ENCODE measurements at regions not wholly inside any gene's neighbourhood (a gene's known extent, or its start where the extent isn't known, plus 50 kb on each side); places are given as distances from the start of the nearest gene placed in this dataset.
A peak's percentile ranks its signal among the peaks of the same experiment; 100 is the strongest.
"Not testable (repeated sequence)": the region's sequence is repeated elsewhere in the genome, so short reads cannot be mapped to it uniquely, and the experiment has no call there.

DNA sequence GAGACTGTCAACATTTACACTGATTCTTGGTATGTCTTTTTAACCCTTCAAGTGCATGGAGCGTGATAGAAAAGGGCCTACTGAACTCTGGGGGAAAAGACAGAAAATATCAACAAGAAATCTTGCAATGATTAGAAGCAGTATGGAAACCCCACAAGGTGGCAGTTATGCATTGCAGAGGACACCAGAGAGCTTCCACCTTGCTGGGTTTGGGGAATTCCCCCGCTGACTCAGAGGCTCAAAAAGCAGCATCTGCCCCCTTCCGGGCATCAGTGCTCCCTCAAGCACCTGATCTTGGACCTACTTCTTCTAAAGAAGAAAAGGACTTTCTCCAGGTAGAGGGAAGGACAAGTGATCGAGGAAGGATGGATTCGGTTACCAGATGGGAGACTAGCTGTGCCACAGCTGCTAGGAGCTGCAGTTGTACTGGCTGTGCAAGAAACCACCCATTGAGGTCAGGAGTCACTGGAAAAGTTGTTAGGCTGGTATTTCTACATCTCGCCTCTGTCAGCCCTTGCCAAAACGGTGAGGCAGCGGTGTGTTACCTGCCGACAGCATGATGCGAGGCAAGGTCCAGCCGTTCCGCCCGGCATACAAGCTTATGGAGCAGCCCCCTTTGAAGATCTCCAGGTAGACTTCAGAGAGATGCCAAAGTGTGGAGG lies 102.8 kb upstream of the OSBPL11 start:
- DNase-seq: peak; percentile 67

DNA sequence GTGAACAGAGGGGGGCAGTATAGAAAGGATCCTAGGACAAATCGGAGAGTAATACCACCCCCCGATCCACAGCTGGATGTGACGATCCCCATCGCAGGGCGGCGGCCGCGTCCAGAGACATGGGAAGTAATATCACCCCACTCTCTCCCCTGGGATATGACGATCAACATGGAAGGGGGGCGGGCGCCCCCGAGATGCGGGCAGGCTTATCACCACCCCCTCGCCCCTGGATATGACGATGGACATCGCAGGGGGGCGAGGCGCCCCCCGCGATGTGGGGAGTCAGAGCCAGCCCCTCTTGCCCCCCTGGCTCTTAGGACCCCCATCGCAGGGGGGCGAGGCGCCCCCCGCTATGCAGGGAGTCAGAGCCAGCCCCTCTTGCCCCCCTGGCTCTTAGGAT lies 120.4 kb upstream of the OSBPL11 start:
- no peak for DNase-seq

DNA sequence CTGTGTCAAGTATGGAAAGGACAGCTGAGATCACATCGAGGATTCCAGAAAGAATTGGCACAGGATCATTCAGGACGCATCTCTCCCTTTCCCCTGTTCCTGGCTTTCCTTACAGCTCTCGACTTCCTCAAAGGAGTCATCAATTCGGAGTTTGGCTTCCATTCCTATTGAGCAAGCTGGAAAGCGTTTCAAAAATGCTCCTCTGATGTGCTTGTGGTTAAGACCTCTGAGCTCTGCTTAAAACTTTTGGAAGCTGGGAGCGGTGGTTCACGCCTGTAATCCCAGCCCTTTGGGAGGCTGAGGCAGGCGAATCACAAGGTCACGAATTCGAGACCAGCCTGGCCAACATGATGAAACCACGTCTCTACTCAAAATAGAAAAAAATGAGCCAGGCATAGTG lies 136.9 kb upstream of the OSBPL11 start:
- DNase-seq: not testable (repeated sequence)

DNA sequence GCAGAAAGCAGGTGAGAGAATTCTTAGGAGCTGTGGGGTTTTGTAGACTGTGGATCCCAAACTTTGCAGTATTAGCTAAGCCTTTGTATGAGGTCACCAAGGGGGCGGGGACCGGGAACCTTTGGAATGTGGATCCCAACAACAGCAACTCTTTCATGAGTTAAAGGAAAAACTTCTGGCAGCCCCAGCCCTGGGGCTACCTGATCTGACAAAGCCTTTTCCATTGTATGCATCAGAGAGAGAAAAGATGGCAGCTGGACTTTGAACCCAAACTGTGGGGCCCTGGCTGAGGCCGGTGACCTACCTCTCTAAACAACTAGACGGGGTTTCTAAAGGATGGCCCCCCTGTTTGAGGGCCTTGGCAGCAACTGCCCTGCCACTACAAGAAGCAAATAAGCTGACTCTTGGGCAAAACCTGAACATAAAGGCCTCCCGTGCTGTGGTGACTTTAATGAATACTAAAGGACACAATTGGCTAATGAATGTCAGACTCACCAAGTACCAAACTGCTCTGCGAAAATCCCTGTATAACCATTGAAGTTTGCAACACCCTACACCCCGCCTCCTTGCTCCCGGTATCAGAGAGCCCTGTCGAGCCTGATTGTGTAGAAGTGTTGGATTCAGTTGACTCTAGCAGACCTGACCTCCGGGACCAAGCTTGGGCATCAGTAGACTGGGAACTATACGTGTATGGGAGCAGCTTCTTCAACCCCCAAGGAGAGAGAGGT lies 146.9 kb upstream of the OSBPL11 start:
- DNase-seq: not testable (repeated sequence)

DNA sequence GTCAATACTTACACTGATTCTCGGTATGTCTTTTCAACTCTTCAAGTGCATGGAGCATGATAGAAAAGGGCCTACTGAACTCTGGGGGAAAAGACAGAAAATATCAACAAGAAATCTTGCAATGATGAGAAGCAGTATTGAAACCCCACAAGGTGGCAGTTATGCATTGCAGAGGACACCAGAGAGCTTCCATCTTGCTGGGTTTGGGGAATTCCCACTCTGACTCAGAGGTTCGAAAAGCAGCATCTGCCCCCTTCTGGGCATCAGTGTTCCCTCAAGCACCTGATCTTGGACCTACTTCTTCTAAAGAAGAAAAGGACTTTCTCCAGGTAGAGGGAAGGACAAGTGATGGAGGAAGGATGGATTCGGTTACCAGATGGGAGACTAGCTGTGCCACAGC lies 147.5 kb upstream of the OSBPL11 start:
- peak; percentile 85 for DNase-seq

DNA sequence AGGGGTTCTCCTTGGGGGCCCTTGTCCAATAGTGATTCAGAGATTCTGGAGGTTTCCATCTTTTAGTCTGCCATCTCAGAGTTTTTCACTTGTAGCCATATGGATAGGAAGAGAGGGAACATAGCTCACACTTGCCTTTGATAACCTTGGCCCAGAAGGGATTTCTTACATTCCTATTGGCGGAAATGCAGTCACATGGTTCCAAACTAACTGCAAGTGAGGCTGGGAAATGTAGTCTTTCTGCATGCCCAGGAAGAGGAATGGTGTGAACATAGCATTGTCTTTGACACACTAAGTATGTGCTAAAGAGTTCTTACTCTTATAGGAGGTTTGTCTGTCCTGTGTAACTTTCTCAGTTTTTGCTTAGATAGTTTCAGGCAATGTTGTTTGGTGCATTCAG lies 161.8 kb upstream of the OSBPL11 start:
- peak; percentile 14 for DNase-seq

DNA sequence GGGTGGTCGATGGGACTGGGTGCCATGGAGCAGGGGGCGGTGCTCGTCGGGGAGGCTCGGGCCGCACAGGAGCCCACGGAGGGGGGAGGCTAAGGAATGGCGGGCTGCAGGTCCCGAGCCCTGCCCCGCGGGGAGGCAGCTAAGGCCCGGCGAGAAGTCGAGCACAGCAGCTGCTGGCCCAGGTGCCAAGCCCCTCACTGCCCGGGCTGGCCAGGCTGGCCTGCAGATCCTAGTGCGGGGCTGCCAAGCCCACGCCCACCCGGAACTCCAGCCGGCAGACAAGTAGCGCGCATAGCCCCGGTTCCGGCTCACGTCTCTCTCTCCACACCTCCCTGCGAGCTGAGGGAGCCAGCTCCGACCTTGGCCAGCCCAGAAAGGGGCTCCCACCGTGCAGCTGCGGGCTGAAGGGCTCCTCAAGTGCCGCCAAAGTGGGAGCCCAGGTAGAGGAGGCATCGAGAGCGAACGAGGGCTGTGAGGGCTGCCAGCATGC lies 163.4 kb upstream of the OSBPL11 start:
- not testable (repeated sequence) for DNase-seq

DNA sequence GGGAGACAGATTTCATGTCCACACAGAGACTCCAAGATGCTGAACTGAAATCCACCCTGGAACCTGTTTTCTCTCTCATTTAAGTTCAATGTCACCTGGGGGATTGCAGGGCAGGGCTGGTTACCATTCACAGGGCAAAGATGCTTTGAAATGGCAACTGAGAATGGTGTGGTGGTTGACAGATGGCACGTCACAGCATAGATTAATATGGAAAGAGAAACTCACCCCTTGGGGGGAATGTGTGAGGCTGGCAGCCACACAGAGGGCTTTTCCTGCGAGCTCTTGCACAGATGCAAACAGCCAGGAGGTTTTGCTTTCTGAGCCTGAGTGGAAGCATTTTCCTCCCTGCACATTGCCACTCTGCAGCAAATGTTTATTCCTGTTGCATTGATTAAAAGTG lies 167.3 kb upstream of the OSBPL11 start:
- peak; percentile 56 for DNase-seq

DNA sequence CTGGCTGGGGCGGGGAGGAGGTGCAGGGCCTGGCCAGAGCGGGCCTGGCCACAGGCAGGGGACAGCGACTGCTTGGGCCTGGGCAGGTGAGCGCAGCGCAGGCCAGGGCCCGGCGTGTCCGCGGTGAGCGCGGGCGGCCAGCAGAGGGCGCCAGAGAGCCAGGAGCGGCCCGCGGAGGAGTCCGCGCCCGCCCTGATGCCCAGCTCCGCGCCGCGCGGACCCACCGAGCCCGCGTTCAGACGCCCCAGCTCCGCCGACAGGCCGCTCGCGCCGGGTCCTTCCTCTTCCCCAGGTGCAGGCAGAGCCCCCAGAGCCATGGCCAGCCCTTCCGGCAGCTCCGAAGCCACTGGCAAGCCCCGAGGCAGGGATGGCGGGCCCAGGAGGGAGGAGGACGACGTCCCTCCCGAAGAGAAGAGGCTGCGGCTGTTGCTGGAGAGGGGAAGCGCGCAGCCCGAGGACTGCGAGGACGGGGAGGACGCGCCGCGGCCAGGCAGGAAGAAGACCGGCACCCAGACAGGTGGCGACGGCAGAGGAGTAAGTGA lies 171.1 kb upstream of the OSBPL11 start:
- peak; percentile 60 for DNase-seq

DNA sequence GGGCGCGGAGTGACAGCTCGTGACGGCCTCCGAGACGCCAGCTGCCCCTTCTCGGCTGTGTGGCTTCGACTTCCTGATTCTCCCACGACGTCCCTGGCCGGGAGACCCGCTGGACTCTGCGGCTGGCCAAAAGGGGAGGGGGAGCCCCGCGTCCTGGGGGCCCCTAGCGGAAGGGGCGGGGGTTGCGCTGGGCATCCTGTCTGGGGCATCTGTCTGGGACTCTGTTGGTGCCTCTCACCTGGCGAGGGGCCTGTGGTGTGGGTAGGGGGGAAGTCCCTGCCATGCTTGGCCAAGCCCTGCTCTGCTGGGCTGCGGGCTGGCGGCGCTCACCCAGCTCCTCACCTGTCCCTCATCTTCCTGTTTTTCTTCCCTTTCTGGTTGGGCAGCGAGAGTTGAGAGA lies 171.6 kb upstream of the OSBPL11 start:
- not testable (repeated sequence) for DNase-seq

DNA sequence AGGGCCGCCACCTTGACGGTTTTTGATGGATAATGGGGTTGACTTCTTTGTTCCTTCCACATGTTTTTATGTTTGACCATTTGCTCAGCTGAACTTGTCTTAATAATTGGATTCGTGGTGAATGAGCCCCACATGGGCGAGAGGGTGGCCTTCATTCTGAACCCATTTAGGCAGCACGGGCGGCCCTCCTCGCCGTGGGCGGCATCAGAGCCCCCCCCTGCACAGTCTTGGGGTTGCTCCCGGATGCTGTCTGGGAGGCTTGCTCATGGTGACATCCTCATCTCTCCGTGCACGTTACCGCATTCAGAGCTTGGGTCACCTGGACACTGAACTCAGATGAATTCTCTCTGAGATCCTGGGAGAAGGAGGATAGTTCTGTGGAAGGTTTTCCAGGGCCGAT lies 172.3 kb upstream of the OSBPL11 start:
- no peak for DNase-seq

DNA sequence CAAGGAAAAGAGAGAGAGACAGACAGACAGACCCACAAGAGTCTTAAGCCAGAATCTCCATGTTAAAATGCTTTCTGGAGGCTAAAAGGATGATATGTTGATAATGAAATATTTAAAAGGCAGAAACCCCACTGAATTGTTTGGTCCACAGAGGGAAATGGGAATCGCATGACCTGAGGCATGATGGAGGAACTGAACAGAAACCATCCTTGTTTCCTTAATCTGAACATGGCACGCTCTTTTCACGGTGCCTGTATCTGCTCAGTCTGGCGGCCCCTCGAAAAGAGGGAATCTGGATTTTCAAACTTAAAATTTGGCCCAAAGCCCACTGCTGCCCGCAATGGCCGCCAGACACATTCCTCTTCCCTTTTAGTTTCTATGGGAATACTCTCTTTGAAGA lies 173.5 kb upstream of the OSBPL11 start:
- not testable (repeated sequence) for DNase-seq

DNA sequence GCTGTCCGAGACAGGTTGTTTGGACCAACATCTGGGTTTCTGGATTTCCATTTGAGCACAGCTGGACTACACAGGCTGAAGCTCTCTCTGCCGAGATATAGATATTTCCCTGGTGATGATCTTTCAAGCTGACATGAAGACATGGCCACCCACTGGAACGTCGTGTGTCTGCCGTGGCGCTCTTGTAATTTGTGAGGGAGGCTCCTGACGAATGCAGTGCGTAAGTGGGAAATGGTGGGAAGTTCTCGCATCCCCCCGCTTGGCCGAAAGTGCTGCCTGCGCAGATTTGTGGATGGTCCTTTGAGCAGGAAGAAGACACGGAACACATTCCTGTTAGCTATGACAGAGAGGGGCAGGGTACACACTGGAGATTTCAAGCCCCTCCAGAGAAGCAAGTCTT lies 176.2 kb upstream of the OSBPL11 start:
- not testable (repeated sequence) for DNase-seq

DNA sequence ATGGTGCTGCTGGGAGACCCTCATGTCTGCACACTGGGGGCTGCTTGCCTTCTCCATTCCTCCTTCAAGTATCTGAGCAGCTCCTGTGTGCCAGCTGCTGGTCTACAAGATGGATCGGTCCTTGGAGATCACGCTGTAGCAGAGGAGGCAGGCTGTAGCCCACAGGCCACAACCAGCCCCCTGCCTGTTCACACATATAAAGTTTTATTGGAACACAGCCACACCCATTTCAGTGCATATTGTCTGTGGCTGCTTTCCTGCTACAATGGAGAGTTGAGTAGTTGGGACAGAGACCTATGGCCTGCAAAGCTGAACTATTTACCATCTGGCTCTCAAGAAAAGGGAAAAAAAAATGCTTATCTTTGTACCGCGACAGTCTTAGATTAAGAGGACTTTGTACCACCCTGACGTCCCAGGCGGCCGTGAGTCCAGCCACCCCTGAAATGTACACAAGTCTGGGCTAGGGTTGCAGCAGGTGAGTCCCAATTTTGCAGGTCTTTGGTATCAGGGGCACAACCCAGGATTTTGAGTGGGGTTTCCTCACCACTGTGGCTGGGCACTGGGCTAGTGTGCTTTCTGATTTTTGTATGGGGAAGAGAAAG lies 179.2 kb upstream of the OSBPL11 start:
- not testable (repeated sequence) for DNase-seq

DNA sequence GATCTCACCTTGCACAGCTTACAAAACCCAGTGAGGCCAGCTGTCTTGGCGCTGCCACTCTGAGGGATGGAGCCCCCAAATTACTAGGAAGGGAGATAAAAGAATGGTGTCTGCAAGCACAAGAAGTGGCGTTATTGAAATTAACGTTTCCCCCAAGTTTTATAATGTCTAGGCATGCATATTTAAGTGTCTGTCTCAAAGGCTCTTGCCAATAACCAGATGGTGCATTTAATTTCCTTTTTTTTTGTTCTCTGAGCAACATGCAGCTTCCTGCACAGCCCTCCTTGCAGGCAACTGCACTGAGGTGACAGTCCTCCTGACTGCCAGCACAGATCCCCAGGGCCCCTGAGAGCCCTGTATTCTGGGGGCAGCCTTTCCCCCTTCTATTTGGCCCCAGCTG lies 179.8 kb upstream of the OSBPL11 start:
- DNase-seq: not testable (repeated sequence)

DNA sequence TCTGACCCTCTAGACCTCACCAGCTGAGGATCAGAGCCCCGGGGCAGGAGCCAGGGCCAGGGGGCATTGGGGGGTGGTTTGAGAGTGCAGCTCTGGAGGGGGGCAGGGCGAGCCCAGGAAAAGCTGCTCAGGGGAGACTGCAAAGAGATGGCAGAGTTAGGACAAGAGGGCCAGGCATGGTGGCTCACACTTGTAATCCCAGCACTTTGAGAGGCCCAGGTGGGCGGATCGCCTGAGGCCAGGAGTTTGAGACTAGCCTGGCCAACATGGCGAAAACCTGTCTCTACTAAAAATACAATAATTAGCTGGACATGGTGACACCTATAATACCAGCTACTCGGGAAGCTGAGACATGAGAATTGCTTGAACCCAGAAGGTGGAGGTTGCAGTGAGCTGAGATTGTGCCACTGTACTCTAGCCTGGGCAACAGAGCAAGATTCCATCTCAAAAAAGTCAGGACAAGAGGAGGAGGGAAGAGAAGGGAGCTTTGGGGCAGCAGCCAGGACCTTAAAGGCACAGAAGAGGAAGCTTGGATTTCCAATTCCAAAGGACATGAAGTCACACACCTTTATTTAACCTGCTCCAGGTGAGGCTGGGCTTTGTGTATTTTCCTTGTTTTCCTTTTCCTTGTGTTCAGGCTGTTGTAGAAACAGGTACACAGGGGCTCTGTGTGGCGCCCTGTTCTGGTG lies 180.5 kb upstream of the OSBPL11 start:
- not testable (repeated sequence) for DNase-seq

DNA sequence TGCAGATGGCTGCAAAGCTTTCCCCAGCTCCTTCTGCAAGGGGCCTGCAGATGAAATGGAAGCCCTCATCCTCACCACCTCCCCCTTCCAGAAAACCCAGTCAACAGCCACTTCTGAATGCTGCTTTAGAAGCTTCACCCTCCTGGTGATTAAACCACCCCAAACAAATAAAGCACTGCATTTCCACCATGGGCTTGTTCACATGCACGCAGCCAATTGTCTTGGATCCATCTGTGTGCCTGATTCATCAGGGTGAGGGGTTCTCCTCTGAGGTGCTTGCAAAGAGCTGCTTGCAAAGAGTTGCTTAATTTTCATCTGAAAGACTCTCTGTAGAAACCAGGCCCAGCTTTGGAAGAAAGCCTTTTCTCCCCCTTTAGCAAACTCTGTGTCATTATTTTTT lies 184.0 kb upstream of the OSBPL11 start:
- DNase-seq: not testable (repeated sequence)

DNA sequence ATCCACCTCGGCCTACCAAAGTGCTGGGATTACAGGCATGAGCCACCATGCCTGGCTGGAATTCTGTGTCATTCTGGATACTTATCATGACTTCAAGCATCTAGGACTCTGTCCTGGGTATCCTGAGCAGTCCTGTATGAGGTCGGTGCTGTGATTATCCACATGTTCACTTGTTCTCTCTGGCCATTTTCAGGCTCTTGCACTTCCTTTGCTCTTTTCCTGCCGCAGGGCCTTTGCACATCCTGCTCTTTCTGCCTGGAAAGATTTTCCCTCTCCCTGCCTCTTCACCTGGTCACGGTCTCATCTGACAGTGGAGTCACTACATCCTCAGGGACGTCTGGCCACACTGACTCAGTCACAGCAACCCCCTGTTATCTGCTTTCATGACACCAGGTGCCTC lies 184.6 kb upstream of the OSBPL11 start:
- not testable (repeated sequence) for DNase-seq

DNA sequence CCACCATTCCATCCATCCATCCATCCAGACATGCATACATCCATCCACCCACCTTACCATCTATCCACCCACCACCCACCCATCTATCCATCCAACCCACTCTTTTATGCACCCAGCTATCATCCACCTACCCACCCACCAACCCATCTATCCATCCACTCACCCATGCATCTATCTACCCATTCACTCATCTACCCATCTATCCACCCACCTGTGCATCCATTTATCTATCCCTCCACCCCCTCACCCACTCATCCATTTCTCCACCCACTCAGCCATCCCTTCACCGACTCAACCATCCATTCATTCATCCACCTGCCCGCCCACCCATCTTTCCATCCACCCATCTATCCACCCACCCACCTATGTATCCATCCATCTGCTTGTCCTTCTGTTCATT lies 186.4 kb upstream of the OSBPL11 start:
- DNase-seq: not testable (repeated sequence)

DNA sequence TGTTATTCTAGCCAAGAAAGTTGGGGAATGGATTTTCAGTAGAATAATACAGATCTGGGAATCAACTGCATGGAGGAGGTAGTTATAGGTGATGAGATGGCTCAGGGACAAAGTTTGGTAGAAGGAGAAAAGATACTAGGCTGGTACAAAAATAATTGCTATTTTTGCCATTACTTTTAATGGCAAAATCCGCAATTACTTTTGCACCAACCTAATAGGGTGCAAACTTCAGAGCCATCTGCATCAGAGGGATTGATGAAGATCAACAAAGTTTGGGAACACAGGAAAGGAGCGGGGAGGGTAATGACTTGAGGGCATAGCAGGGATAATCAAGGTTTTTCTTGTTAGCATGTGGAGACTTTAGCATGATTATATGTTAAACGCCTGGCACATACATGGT lies 178.7 kb upstream of the ROPN1B start:
- DNase-seq: not testable (repeated sequence)

DNA sequence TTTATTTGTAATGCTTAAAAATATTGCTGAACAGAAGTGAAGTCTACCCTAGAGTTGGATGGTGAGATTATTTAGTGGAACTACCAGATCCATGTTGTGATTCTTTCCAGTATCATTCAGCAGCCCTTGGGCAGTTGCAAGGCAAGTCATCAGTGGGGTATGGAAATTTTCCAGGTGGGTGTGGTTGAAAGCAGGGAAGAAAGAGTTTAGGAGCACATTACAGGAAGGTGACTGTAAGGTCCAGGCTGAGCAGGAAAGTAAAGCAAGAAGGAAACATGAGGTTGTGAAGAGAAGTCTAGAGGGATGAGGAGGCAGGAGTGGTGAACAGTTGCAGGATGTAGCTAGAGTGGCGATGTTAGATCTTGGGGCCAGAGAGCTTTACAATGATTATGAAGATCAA lies 178.0 kb upstream of the ROPN1B start:
- DNase-seq: not testable (repeated sequence)

DNA sequence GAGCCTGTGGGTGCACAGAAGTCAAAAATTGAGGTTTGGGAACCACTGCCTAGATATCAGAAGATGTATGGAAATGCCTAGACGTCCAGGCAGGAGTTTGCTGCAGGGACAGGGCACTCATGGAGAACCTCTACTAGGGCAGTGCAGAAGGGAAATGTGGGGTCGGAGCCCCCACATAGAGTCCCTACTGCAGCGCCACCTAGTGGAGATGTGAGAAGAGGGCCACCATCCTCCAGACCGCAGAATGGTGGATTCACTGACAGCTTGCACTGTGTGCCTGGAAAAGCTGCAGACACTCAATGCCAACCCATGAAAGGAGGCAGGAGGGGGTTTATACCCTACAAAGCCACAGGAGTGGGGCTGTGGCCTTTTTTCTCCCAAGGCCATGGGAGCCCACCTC lies 159.0 kb upstream of the ROPN1B start:
- not testable (repeated sequence) for DNase-seq

DNA sequence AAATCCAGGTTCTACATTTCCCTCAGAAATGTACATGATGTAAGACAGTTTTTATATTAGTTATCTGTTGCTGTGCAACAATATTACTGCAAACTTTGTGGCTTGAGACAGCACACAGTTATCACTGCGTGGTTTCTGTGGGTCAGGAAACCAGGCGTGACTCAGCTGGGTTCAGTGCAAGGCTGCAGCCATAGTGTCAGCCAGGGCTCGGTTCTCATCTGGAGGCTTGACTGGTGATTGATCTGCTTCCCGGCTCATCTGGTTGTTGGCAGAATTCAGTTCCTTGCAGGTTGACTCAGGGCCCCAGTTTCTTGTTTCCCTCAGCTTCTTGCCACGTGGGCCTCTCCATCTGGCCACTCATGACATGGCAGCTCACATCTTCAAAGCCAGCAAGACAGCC lies 146.8 kb upstream of the ROPN1B start:
- peak; percentile 85 for DNase-seq

All from activated CD4-positive, alpha-beta T cell treated with anti-CD3 and anti-CD28 coated beads, Interleukin-2, amount 50 U/mL, for 16 hours (primary cell).